ENCODE measurements at regions not wholly inside any gene's neighbourhood (a gene's known extent, or its start where the extent isn't known, plus 50 kb on each side); places are given as distances from the start of the nearest gene placed in this dataset.

- POLR2A ChIA-PET (ENCODE audit: partially characterized antibody): no interaction called here
- no peak for TF ChIP-seq BRCA1 (IDR thresholded peaks at IDR 0.05; ENCODE audit: low read depth, low read length)
- TF ChIP-seq SIN3A (conservative IDR thresholded peaks at IDR 0.05 in 1 of 2, IDR thresholded peaks at IDR 0.05 in 1 of 2; ENCODE audit: low read depth in 1 of 2, low read length in 2 of 2): no peak
- TF ChIP-seq GABPA (IDR thresholded peaks at IDR 0.05; ENCODE audit: borderline replicate concordance, insufficient read depth, low read length): no peak
- no peak for TF ChIP-seq ZNF274 (IDR thresholded peaks at IDR 0.05; ENCODE audit: borderline replicate concordance, extremely low read depth, low read length)
- no peak for TF ChIP-seq FOSL1 (IDR thresholded peaks at IDR 0.05; ENCODE audit: insufficient read depth, low read depth, low read length)
- no peak for TF ChIP-seq POU5F1 (IDR thresholded peaks at IDR 0.05; ENCODE audit: low read depth, low read length)
- no peak for TF ChIP-seq SP2 (IDR thresholded peaks at IDR 0.05; ENCODE audit: low read length)
- TF ChIP-seq GTF2F1 (IDR thresholded peaks at IDR 0.05; ENCODE audit: borderline replicate concordance, low read depth, low read length): no peak
- TF ChIP-seq BCL11A (IDR thresholded peaks at IDR 0.05; ENCODE audit: low read depth in 2 of 2, low read length in 2 of 2): no peak
- no peak for TF ChIP-seq CREB1 (IDR thresholded peaks at IDR 0.05)
- TF ChIP-seq TBP (IDR thresholded peaks at IDR 0.05; ENCODE audit: low read depth, low read length): no peak
- no peak for TF ChIP-seq MAX (IDR thresholded peaks at IDR 0.05)
- no peak for TF ChIP-seq KDM4A (IDR thresholded peaks at IDR 0.05; ENCODE audit: low read depth, low read length, severe bottlenecking)
- no peak for TF ChIP-seq RFX5 (IDR thresholded peaks at IDR 0.05; ENCODE audit: borderline replicate concordance, low read depth, low read length)
- TF ChIP-seq SUZ12 (IDR thresholded peaks at IDR 0.05; ENCODE audit: low read length): no peak
Measured at GRCh38 chrX:127187095-127187494, 367.6 kb downstream of the PRR32 start.

More at GRCh38 chrX:127187095-127187494, 367.6 kb downstream of the PRR32 start:
- DNase-seq (ENCODE audit: low read depth in 1 of 2, low spot score in 2 of 2): no peak
- CTCF ChIA-PET (ENCODE audit: partially characterized antibody): no interaction called here
- H2BK15ac ChIP-seq (ENCODE audit: low read length): no peak overlapping the region
- H2AFZ ChIP-seq (ENCODE audit: low read length): no peak overlapping the region
- no peaks in the 10 kb centered on the region for H4K20me1 ChIP-seq (replicated peaks in 1 of 2; ENCODE audit: control insufficient read depth in 1 of 2, insufficient read depth in 2 of 2, low read length in 2 of 2)
- H3K27me3 ChIP-seq (replicated peaks in 1 of 4; ENCODE audit: control insufficient read depth in 3 of 4, extremely low read depth in 1 of 4, insufficient read depth in 3 of 4, low read length in 3 of 4): no peaks in the 10 kb centered on the region
- no peak overlapping the region for H3K56ac ChIP-seq (replicated peaks; ENCODE audit: insufficient read length, low read depth, low read length)
- H3K79me1 ChIP-seq (ENCODE audit: low read depth, low read length): no peaks in the 10 kb centered on the region
- no peak overlapping the region for H2BK20ac ChIP-seq (ENCODE audit: low read length)
- no peaks in the 10 kb centered on the region for H3K36me3 ChIP-seq (ENCODE audit: control insufficient read depth in 2 of 4, insufficient read depth in 4 of 4, low read length in 3 of 4)
- H2BK12ac ChIP-seq (ENCODE audit: low read depth, low read length): no peak overlapping the region
- H3K4me3 ChIP-seq (ENCODE audit: extremely low read depth in 1 of 4, insufficient read depth in 2 of 4, low read depth in 3 of 4, low read length in 4 of 4): no peak overlapping the region
- H3K9me3 ChIP-seq (ENCODE audit: insufficient read depth in 2 of 2, low read depth in 1 of 2, low read length in 1 of 2): no peaks in the 10 kb centered on the region
- H3K4ac ChIP-seq (replicated peaks; ENCODE audit: insufficient read length, low read depth, low read length): no peak overlapping the region
- H3K23ac ChIP-seq (ENCODE audit: insufficient read length): no peak overlapping the region
- no peak overlapping the region for H3K14ac ChIP-seq (ENCODE audit: insufficient read length)
- no peak overlapping the region for H3K27ac ChIP-seq (ENCODE audit: low read depth, low read length)
- H3K79me2 ChIP-seq (ENCODE audit: control insufficient read depth in 1 of 2, insufficient read depth in 2 of 2, low read length in 2 of 2): no peaks in the 10 kb centered on the region
- no peaks in the 10 kb centered on the region for H3K23me2 ChIP-seq (ENCODE audit: low read depth, low read length)
- no peak overlapping the region for H3K4me2 ChIP-seq (ENCODE audit: insufficient read depth in 1 of 2, low read depth in 2 of 2, low read length in 2 of 2)
- no peak overlapping the region for H2BK120ac ChIP-seq (replicated peaks; ENCODE audit: low read depth, low read length)
- H3K18ac ChIP-seq (ENCODE audit: extremely low read depth, low read length): no peak overlapping the region
- H3K9ac ChIP-seq (replicated peaks in 1 of 4; ENCODE audit: extremely low read depth in 1 of 4, low read depth in 3 of 4, low read length in 3 of 4): no peak overlapping the region
- 89% methylated on average over 3 of the region's 3 CpGs; no CpG with 5 or more reads in 1 of the 2 experiments for WGBS, 2 experiments (ENCODE audit: extremely low coverage in 1 of 2, insufficient coverage in 1 of 2, insufficient read length in 1 of 2, insufficient replicate concordance in 2 of 2, low coverage in 1 of 2, low lambda C conversion rate in 2 of 2, missing lambda C conversion rate in 1 of 2)
- no peak overlapping the region for H4K5ac ChIP-seq (ENCODE audit: insufficient read length, low read depth, low read length)
- no peak for FAIRE-seq
- no peak overlapping the region for H4K91ac ChIP-seq (replicated peaks; ENCODE audit: insufficient read length, low read length)
- H2BK5ac ChIP-seq (ENCODE audit: low read depth, low read length): no peak overlapping the region
- H2AK5ac ChIP-seq (ENCODE audit: low read depth, low read length): no peak overlapping the region
- H3K4me1 ChIP-seq (replicated peaks in 1 of 4; ENCODE audit: control insufficient read depth in 3 of 4, insufficient read depth in 4 of 4, low read length in 3 of 4): no peaks in the 10 kb centered on the region
- no peak overlapping the region for H4K8ac ChIP-seq (ENCODE audit: extremely low read depth, insufficient read depth, low read length)

Measured in H1 (cell line).